Sigmoid colon (tissue), 6 donors: ENCODE measurements at regions not wholly inside any gene's neighbourhood (a gene's known extent, or its start where the extent isn't known, plus 50 kb on each side); places are given as distances from the start of the nearest gene placed in this dataset.

ENCODE experiments used
- DNase-seq: peaks from one replicate; pipeline ENCODE4 v3.0.0-alpha.2; 2019
- H3K27ac ChIP-seq, 4 donors: fragments of 200-600 bp; sonication (generic); one replicate each; pipeline ENCODE4 v1.5.1; 2016 to 2019; ENCODE audit warnings: mild to moderate bottlenecking in 1 of 4
- H3K27me3 ChIP-seq, 3 donors: fragments of 200-600 bp; sonication (generic); one replicate each; pipeline ENCODE4 v1.5.1; 2019; ENCODE audit warnings: mild to moderate bottlenecking in 1 of 3
- H3K36me3 ChIP-seq, 4 donors: fragments of 200-600 bp; sonication (generic); one replicate each; pipeline ENCODE4 v1.5.1; 2016 to 2019
- H3K4me1 ChIP-seq, 4 donors: fragments of 200-600 bp; sonication (generic); one replicate each; pipeline ENCODE4 v1.5.1; 2017 to 2019
- H3K4me3 ChIP-seq, 4 donors: fragments of 200-600 bp; sonication (generic); one replicate each; pipeline ENCODE4 v1.5.1; 2017 to 2019; ENCODE audit warnings: mild to moderate bottlenecking in 2 of 4, moderate library complexity in 1 of 4
- H3K9me3 ChIP-seq, 4 donors: fragments of 200-600 bp in 3 of 4; sonication (generic) in 3 of 4; one replicate each; pipeline versions ENCODE4 v1.5.1 to v1.6.1; 2013 to 2019
- CTCF ChIP-seq, 4 experiments: fragments of 450-650 bp in 3 of 4; fragments of 200-600 bp in 1 of 4; IDR thresholded peaks; one replicate each; pipeline ENCODE4 v1.5.1; 2016 to 2019; ENCODE audit warnings: antibody characterized with exemption in 4 of 4, mild to moderate bottlenecking in 3 of 4, moderate library complexity in 2 of 4
- EP300 ChIP-seq, 4 donors: sonication (generic); formaldehyde crosslinking; IDR thresholded peaks; one replicate each; pipeline ENCODE4 v1.6.1; 2017; ENCODE audit warnings: antibody characterized with exemption in 4 of 4
- POLR2A ChIP-seq, 2 donors: fragments of 450-650 bp; IDR thresholded peaks; one replicate each; pipeline ENCODE4 v1.6.1; 2016; ENCODE audit warnings: antibody characterized with exemption in 2 of 2, mild to moderate bottlenecking in 2 of 2, moderate library complexity in 2 of 2
- POLR2AphosphoS5 ChIP-seq, 4 donors: sonication (generic); formaldehyde crosslinking; IDR thresholded peaks; one replicate each; pipeline ENCODE4 v1.6.1; 2017; ENCODE audit warnings: antibody characterized with exemption in 4 of 4
- WGBS, 2 donors: extraction: QIAGEN DNeasy Blood & Tissue Kit; methylation state at CpG; one replicate each; pipeline ENCODE4 v1.1.7; 2013; 5-methylcytosine and 5-hydroxymethylcytosine counted together
- intact Hi-C: fragments of 100-400 bp; cut with DNase I; formaldehyde crosslinking; loops from one replicate; pipeline ENCODE4 v1.15.1; 2023
- donor health status: healthy with polysubstance abuse.
- donor health status: healthy.

GRCh38 chr18:29838556-29838955, 1204.0 kb downstream of the DSC3 start:
- no peaks in the 10 kb centered on the region for H3K4me1 ChIP-seq
- TF ChIP-seq POLR2A (IDR thresholded peaks at IDR 0.05) = no peak
- TF ChIP-seq POLR2AphosphoS5 (IDR thresholded peaks at IDR 0.05) = no peak
- TF ChIP-seq CTCF (IDR thresholded peaks at IDR 0.05) = no peak
- no peak for TF ChIP-seq EP300 (IDR thresholded peaks at IDR 0.05)
- intact Hi-C loops = no loop called here
- no peak overlapping the region for H3K4me3 ChIP-seq
- H3K36me3 ChIP-seq = no peaks in the 10 kb centered on the region
- DNase-seq = no peak
- no peaks in the 10 kb centered on the region for H3K27me3 ChIP-seq
- no peaks in the 10 kb centered on the region for H3K9me3 ChIP-seq
- H3K27ac ChIP-seq = no peak overlapping the region
- WGBS, 2 donors = 20 to 69% methylated on average over 1 of the region's 1 CpG

- H3K9me3 ChIP-seq = no peaks in the 10 kb centered on the region
- H3K36me3 ChIP-seq = no peaks in the 10 kb centered on the region
- 70 to 85% methylated on average over 1 of the region's 1 CpG for WGBS, 2 donors
- H3K27me3 ChIP-seq = no peaks in the 10 kb centered on the region
- DNase-seq = no peak
- TF ChIP-seq EP300 (IDR thresholded peaks at IDR 0.05) = no peak
- TF ChIP-seq POLR2AphosphoS5 (IDR thresholded peaks at IDR 0.05) = no peak
- no peak for TF ChIP-seq CTCF (IDR thresholded peaks at IDR 0.05)
- no peak for TF ChIP-seq POLR2A (IDR thresholded peaks at IDR 0.05)
- H3K27ac ChIP-seq = no peak overlapping the region
- intact Hi-C loops = no loop called here
- no peaks in the 10 kb centered on the region for H3K4me1 ChIP-seq
- H3K4me3 ChIP-seq = no peak overlapping the region
Observed at GRCh38 chr18:29823671-29824070, 1218.9 kb downstream of the DSC3 start.

GRCh38 chr18:29821544-29821943, 1221.0 kb downstream of the DSC3 start:
- Histone ChIP-seq H3K4me3 (no peak overlapping the region), H3K9me3 (no peaks in the 10 kb centered on the region), H3K27ac (no peak overlapping the region), H3K4me1 (no peaks in the 10 kb centered on the region), H3K27me3 (no peaks in the 10 kb centered on the region), H3K36me3 (no peaks in the 10 kb centered on the region)
- WGBS, 2 donors = 88 to 97% methylated on average over 1 of the region's 1 CpG
- TF ChIP-seq EP300 (IDR thresholded peaks at IDR 0.05) (no peak), POLR2AphosphoS5 (IDR thresholded peaks at IDR 0.05) (no peak), CTCF (IDR thresholded peaks at IDR 0.05) (no peak), POLR2A (IDR thresholded peaks at IDR 0.05) (no peak)
- intact Hi-C loops = no loop called here
- DNase-seq = no peak

GRCh38 chr18:29811519-29811918, 1231.0 kb downstream of the DSC3 start:
- no peaks in the 10 kb centered on the region for H3K27me3 ChIP-seq
- H3K4me3 ChIP-seq = no peak overlapping the region
- intact Hi-C loops = no loop called here
- 93 to 95% methylated on average over 4 of the region's 4 CpGs for WGBS, 2 donors
- DNase-seq = no peak
- TF ChIP-seq POLR2AphosphoS5 (IDR thresholded peaks at IDR 0.05) (no peak), EP300 (IDR thresholded peaks at IDR 0.05) (no peak), POLR2A (IDR thresholded peaks at IDR 0.05) (no peak), CTCF (IDR thresholded peaks at IDR 0.05) (no peak)
- H3K27ac ChIP-seq = no peak overlapping the region
- no peaks in the 10 kb centered on the region for H3K4me1 ChIP-seq
- no peaks in the 10 kb centered on the region for H3K36me3 ChIP-seq
- H3K9me3 ChIP-seq = no peaks in the 10 kb centered on the region

- no peaks in the 10 kb centered on the region for H3K36me3 ChIP-seq
- TF ChIP-seq POLR2AphosphoS5 (IDR thresholded peaks at IDR 0.05) (no peak), EP300 (IDR thresholded peaks at IDR 0.05) (no peak), POLR2A (IDR thresholded peaks at IDR 0.05) (no peak), CTCF (IDR thresholded peaks at IDR 0.05) (no peak)
- intact Hi-C loops = no loop called here
- H3K4me3 ChIP-seq = no peak overlapping the region
- WGBS, 2 donors = 79 to 80% methylated on average over 1 of the region's 1 CpG
- no peaks in the 10 kb centered on the region for H3K4me1 ChIP-seq
- H3K9me3 ChIP-seq = no peaks in the 10 kb centered on the region
- H3K27me3 ChIP-seq = no peaks in the 10 kb centered on the region
- DNase-seq = no peak
- no peak overlapping the region for H3K27ac ChIP-seq
Observed at GRCh38 chr18:29780816-29781215, 1261.7 kb downstream of the DSC3 start.
